ENCODE measurements at regions not wholly inside any gene's neighbourhood (a gene's known extent, or its start where the extent isn't known, plus 50 kb on each side); places are given as distances from the start of the nearest gene placed in this dataset.

DNA sequence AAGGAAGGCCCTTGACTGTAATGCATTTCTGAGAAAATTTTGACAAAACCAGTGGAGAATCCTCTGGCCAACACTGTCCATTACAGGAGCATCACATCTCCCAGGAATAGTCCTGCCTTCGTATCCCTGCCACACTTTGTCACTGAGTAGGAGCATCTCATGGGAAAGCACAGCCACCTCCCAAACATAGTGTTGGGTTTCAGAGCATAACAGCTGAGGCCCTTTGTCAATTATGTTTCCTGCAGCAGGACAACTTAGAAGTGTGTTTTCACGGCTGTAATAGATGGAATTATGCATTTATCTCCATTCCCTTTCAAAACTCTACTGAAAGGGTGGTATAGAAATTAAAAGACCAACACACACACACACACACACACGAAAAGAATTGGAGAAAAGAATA, 91.1 kb upstream of the SMAD1 start:
- Histone ChIP-seq H3K9ac (ENCODE audit: control insufficient read depth, insufficient read depth, low read length) (no peak overlapping the region), H3K27me3 (replicated peaks in 1 of 2; ENCODE audit: control insufficient read depth in 2 of 2, insufficient read depth in 2 of 2, low read length in 1 of 2) (no peaks in the 10 kb centered on the region), H2AFZ (ENCODE audit: control insufficient read depth, low read depth, low read length) (no peak overlapping the region), H3K27ac (ENCODE audit: control insufficient read depth, insufficient read depth) (no peak overlapping the region), H3K4me3 (no peak overlapping the region), H4K20me1 (ENCODE audit: control insufficient read depth, insufficient read depth) (no peaks in the 10 kb centered on the region), H3K4me1 (ENCODE audit: control insufficient read depth, insufficient read depth, low read length) (no peaks in the 10 kb centered on the region), H3K79me2 (ENCODE audit: control insufficient read depth, insufficient read depth, low read length) (no peaks in the 10 kb centered on the region), H3K9me3 (replicated peaks; ENCODE audit: control insufficient read depth, insufficient read depth, low read length) (no peaks in the 10 kb centered on the region), H3K4me2 (ENCODE audit: control insufficient read depth, insufficient read depth) (no peak overlapping the region), H3K36me3 (ENCODE audit: control insufficient read depth in 2 of 2, insufficient read depth in 2 of 2, low read length in 1 of 2) (no peaks in the 10 kb centered on the region)
- FAIRE-seq (no peak), ATAC-seq (no peak), DNase-seq (ENCODE audit: low read depth, low spot score) (no peak)
- ChIA-PET SMC1A (ENCODE audit: uncharacterized antibody, unreplicated experiment) (no interaction called here), RAD21 (ENCODE audit: unreplicated experiment) (no interaction called here), POLR2A (no interaction called here), CTCF (no interaction called here)
- 11% methylated on average over 3 of the region's 3 CpGs for WGBS (ENCODE audit: insufficient coverage, insufficient replicate concordance, low lambda C conversion rate, missing lambda C conversion rate)
- BruUV-seq (replicated peaks) = no TSS peak
- TF ChIP-seq EZH2 (IDR thresholded peaks at IDR 0.05; ENCODE audit: borderline replicate concordance, control insufficient read depth, low read depth, low read length) = no peak
- TF ChIP-seq RAD51 (IDR thresholded peaks at IDR 0.05) = no peak
- no peak for TF ChIP-seq RBBP5 (conservative IDR thresholded peaks at IDR 0.05)
- no peak for TF ChIP-seq ZNF622 (IDR thresholded peaks at IDR 0.05)
- no peak for TF ChIP-seq CEBPB (IDR thresholded peaks at IDR 0.05; ENCODE audit: borderline replicate concordance in 1 of 2, low read depth in 2 of 2, low read length in 2 of 2)
- no peak for TF ChIP-seq CBFB (IDR thresholded peaks at IDR 0.05; ENCODE audit: low read depth)
- no peak for TF ChIP-seq IRF4 (IDR thresholded peaks at IDR 0.05; ENCODE audit: low read depth, low read length)
- TF ChIP-seq TBL1XR1 (IDR thresholded peaks at IDR 0.05; ENCODE audit: low read depth, low read length) = no peak
- TF ChIP-seq JUNB (IDR thresholded peaks at IDR 0.05) = no peak
- TF ChIP-seq TCF12 (IDR thresholded peaks at IDR 0.05; ENCODE audit: low read depth, low read length) = no peak
- no peak for TF ChIP-seq NFXL1 (IDR thresholded peaks at IDR 0.05; ENCODE audit: borderline replicate concordance)
- no peak for TF ChIP-seq IKZF1 (conservative IDR thresholded peaks at IDR 0.05)
- TF ChIP-seq, protein P1, sequence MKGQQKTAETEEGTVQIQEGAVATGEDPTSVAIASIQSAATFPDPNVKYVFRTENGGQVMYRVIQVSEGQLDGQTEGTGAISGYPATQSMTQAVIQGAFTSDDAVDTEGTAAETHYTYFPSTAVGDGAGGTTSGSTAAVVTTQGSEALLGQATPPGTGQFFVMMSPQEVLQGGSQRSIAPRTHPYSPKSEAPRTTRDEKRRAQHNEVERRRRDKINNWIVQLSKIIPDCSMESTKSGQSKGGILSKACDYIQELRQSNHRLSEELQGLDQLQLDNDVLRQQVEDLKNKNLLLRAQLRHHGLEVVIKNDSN (IDR thresholded peaks at IDR 0.05; ENCODE audit: borderline replicate concordance, extremely low read length, insufficient read depth, low read depth, low read length) = no peak
- no peak for TF ChIP-seq HCFC1 (IDR thresholded peaks at IDR 0.05; ENCODE audit: low read length)
- TF ChIP-seq, protein P2, sequence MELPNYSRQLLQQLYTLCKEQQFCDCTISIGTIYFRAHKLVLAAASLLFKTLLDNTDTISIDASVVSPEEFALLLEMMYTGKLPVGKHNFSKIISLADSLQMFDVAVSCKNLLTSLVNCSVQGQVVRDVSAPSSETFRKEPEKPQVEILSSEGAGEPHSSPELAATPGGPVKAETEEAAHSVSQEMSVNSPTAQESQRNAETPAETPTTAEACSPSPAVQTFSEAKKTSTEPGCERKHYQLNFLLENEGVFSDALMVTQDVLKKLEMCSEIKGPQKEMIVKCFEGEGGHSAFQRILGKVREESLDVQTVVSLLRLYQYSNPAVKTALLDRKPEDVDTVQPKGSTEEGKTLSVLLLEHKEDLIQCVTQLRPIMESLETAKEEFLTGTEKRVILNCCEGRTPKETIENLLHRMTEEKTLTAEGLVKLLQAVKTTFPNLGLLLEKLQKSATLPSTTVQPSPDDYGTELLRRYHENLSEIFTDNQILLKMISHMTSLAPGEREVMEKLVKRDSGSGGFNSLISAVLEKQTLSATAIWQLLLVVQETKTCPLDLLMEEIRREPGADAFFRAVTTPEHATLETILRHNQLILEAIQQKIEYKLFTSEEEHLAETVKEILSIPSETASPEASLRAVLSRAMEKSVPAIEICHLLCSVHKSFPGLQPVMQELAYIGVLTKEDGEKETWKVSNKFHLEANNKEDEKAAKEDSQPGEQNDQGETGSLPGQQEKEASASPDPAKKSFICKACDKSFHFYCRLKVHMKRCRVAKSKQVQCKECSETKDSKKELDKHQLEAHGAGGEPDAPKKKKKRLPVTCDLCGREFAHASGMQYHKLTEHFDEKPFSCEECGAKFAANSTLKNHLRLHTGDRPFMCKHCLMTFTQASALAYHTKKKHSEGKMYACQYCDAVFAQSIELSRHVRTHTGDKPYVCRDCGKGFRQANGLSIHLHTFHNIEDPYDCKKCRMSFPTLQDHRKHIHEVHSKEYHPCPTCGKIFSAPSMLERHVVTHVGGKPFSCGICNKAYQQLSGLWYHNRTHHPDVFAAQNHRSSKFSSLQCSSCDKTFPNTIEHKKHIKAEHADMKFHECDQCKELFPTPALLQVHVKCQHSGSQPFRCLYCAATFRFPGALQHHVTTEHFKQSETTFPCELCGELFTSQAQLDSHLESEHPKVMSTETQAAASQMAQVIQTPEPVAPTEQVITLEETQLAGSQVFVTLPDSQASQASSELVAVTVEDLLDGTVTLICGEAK (IDR thresholded peaks at IDR 0.05; ENCODE audit: borderline replicate concordance) = no peak
- TF ChIP-seq MYB (IDR thresholded peaks at IDR 0.05; ENCODE audit: borderline replicate concordance, low read depth, low read length) = no peak
- TF ChIP-seq, protein P3, sequence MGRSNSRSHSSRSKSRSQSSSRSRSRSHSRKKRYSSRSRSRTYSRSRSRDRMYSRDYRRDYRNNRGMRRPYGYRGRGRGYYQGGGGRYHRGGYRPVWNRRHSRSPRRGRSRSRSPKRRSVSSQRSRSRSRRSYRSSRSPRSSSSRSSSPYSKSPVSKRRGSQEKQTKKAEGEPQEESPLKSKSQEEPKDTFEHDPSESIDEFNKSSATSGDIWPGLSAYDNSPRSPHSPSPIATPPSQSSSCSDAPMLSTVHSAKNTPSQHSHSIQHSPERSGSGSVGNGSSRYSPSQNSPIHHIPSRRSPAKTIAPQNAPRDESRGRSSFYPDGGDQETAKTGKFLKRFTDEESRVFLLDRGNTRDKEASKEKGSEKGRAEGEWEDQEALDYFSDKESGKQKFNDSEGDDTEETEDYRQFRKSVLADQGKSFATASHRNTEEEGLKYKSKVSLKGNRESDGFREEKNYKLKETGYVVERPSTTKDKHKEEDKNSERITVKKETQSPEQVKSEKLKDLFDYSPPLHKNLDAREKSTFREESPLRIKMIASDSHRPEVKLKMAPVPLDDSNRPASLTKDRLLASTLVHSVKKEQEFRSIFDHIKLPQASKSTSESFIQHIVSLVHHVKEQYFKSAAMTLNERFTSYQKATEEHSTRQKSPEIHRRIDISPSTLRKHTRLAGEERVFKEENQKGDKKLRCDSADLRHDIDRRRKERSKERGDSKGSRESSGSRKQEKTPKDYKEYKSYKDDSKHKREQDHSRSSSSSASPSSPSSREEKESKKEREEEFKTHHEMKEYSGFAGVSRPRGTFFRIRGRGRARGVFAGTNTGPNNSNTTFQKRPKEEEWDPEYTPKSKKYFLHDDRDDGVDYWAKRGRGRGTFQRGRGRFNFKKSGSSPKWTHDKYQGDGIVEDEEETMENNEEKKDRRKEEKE (IDR thresholded peaks at IDR 0.05) = no peak
- TF ChIP-seq SREBF2 (IDR thresholded peaks at IDR 0.05; ENCODE audit: low read length) = no peak
- TF ChIP-seq SREBF1 (IDR thresholded peaks at IDR 0.05; ENCODE audit: low read length) = no peak
- TF ChIP-seq CREM (IDR thresholded peaks at IDR 0.05; ENCODE audit: low read depth) = no peak
- in situ Hi-C loops (cut with MboI) = no loop called here
- intact Hi-C loops (cut with micrococcal nuclease; ENCODE audit: unreplicated experiment) = no loop called here

Data from GM12878 (cell line).